Ovary (tissue), 3 donors: ENCODE measurements at regions not wholly inside any gene's neighbourhood (a gene's known extent, or its start where the extent isn't known, plus 50 kb on each side); places are given as distances from the start of the nearest gene placed in this dataset.

Experiments
- CTCF ChIP-seq, 3 donors: fragments of 450-650 bp in 2 of 3; fragments of 200-600 bp in 1 of 3; IDR thresholded peaks; one replicate each; pipeline versions ENCODE4 v1.5.1 to v1.8.0; 2016 to 2022; ENCODE audit warnings: antibody characterized with exemption in 3 of 3, mild to moderate bottlenecking in 1 of 3
- EP300 ChIP-seq: sonication (generic); formaldehyde crosslinking; IDR thresholded peaks from one replicate; pipeline ENCODE4 v1.6.1; 2017; ENCODE audit warnings: antibody characterized with exemption
- POLR2A ChIP-seq: fragments of 450-650 bp; IDR thresholded peaks from one replicate; pipeline ENCODE4 v1.6.1; 2017; ENCODE audit warnings: antibody characterized with exemption, mild to moderate bottlenecking, moderate library complexity
- donor health status: DM: no; HTN: no; CAD: no.

GRCh38 chr11:25272214-25272613 is 775.4 kb downstream of the LUZP2 start:
- TF ChIP-seq EP300 (no peak), POLR2A (no peak), CTCF (IDR thresholded peaks at IDR 0.05) (no peak)
